ENCODE measurements at regions not wholly inside any gene's neighbourhood (a gene's known extent, or its start where the extent isn't known, plus 50 kb on each side); places are given as distances from the start of the nearest gene placed in this dataset.

DNA sequence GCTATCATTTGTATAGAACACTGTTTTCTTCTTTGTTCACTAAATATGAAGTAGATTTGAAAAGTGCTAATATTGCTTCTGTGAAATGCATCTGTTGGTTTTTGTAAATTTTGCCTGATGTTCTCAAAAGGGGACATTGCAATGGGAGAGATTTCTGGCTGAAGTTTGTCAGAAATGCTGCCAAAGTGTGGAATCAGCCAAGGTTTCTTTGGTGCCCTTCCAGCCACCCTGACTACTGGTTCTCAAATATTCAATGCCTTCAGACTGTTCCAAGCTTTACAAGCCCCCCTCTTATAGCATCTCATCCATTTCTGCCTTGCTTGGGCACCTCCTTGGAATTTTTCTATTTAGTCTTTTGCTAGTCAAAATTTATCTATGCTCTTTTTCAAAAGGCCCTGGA, 60.6 kb upstream of the TMLHE start:
- H3K27me3 Mint-ChIP-seq (ENCODE audit: low read depth): no peaks in the 10 kb centered on the region
- peaks cover 14% of the 10 kb centered on the region for H3K9me3 Mint-ChIP-seq
- no peak overlapping the region for H3K27ac Mint-ChIP-seq
- no peak overlapping the region for H3K4me3 Mint-ChIP-seq
- H3K36me3 Mint-ChIP-seq (ENCODE audit: low read depth): no peaks in the 10 kb centered on the region
- no peak for TF ChIP-seq CTCF (IDR thresholded peaks at IDR 0.05; ENCODE audit: unreplicated experiment in 3 of 3)
- H3K4me1 Mint-ChIP-seq: no peaks in the 10 kb centered on the region

- H3K27ac Mint-ChIP-seq: no peak overlapping the region
- TF ChIP-seq CTCF (IDR thresholded peaks at IDR 0.05; ENCODE audit: unreplicated experiment in 3 of 3): no peak
- no peaks in the 10 kb centered on the region for H3K36me3 Mint-ChIP-seq (ENCODE audit: low read depth)
- no peaks in the 10 kb centered on the region for H3K27me3 Mint-ChIP-seq (ENCODE audit: low read depth)
- no peak overlapping the region for H3K4me3 Mint-ChIP-seq
- peaks cover 9% of the 10 kb centered on the region for H3K9me3 Mint-ChIP-seq
- no peaks in the 10 kb centered on the region for H3K4me1 Mint-ChIP-seq
Observed at GRCh38 chrX:155666741-155667140, 54.0 kb upstream of the TMLHE start.
